H1 (cell line): ENCODE measurements at regions not wholly inside any gene's neighbourhood (a gene's known extent, or its start where the extent isn't known, plus 50 kb on each side); places are given as distances from the start of the nearest gene placed in this dataset.

ENCODE experiments used
- EGR1 ChIP-seq: IDR thresholded peaks from 2 replicates; pipeline ENCODE4 v1.6.1; 2011; ENCODE audit warnings: low read depth, low read length, borderline replicate concordance
- EP300 ChIP-seq, 2 experiments: IDR thresholded peaks; 1 replicate in 1 of 2; 2 replicates in 1 of 2; pipeline ENCODE4 v1.6.1; 2011 to 2012; ENCODE audit warnings: low read depth in 2 of 2, low read length in 2 of 2, mild to moderate bottlenecking in 2 of 2, borderline replicate concordance in 1 of 2, inconsistent platforms in 1 of 2, moderate library complexity in 1 of 2
- EZH2 ChIP-seq: fragments of 200-600 bp; sonication (generic); IDR thresholded peaks from 2 replicates; pipeline ENCODE4 v1.7.1; 2012; ENCODE audit warnings: low read depth, mild to moderate bottlenecking, moderate library complexity, low read length, inconsistent platforms; ENCODE audit not compliant: severe bottlenecking
- GTF2F1 ChIP-seq: IDR thresholded peaks from 2 replicates; pipeline ENCODE4 v1.6.1; 2012; ENCODE audit warnings: low read depth, low read length, improper control_type of control experiment, borderline replicate concordance
- JUND ChIP-seq: IDR thresholded peaks from 2 replicates; pipeline ENCODE4 v1.6.1; 2011; ENCODE audit warnings: mild to moderate bottlenecking, improper control_type of control experiment, low read length
- NANOG ChIP-seq: IDR thresholded peaks from 2 replicates; pipeline ENCODE4 v1.6.1; 2011; ENCODE audit warnings: low read length, low read depth, mild to moderate bottlenecking, inconsistent platforms; ENCODE audit not compliant: insufficient read depth, poor library complexity, severe bottlenecking
- POLR2A ChIP-seq, 2 experiments: IDR thresholded peaks; 1 replicate in 1 of 2; 2 replicates in 1 of 2; pipeline ENCODE4 v1.6.1; 2011; ENCODE audit warnings: low read depth in 2 of 2, low read length in 2 of 2, mild to moderate bottlenecking in 2 of 2; ENCODE audit errors: control extremely low read depth in 1 of 2
- POLR2AphosphoS5 ChIP-seq: IDR thresholded peaks from 2 replicates; pipeline ENCODE4 v1.6.1; 2011; ENCODE audit warnings: low read depth, low read length
- RAD21 ChIP-seq, 2 experiments: IDR thresholded peaks in 1 of 2; conservative IDR thresholded peaks in 1 of 2; 2 replicates each; pipeline ENCODE4 v1.6.1; 2011; ENCODE audit warnings: low read depth in 2 of 2, low read length in 2 of 2, improper control_type of control experiment in 1 of 2, inconsistent platforms in 1 of 2, mild to moderate bottlenecking in 1 of 2, moderate library complexity in 1 of 2
- SP1 ChIP-seq: IDR thresholded peaks from 2 replicates; pipeline ENCODE4 v1.6.1; 2011; ENCODE audit warnings: low read depth, low read length
- SRF ChIP-seq: IDR thresholded peaks from 2 replicates; pipeline ENCODE4 v1.6.1; 2011; ENCODE audit warnings: mild to moderate bottlenecking, low read depth, low read length, moderate library complexity
- ZNF274 ChIP-seq: IDR thresholded peaks from 2 replicates; pipeline ENCODE4 v1.7.0; 2012; ENCODE audit warnings: low read length, borderline replicate concordance; ENCODE audit errors: extremely low read depth
- TF ChIP-seq, protein P1 (sequence below), 3 experiments: IDR thresholded peaks; 1 replicate in 2 of 3; 2 replicates in 1 of 3; pipeline versions ENCODE4 v1.5.1 to v1.6.1; 2011; ENCODE audit warnings: low read length in 3 of 3, mild to moderate bottlenecking in 3 of 3, inconsistent platforms in 2 of 3, low read depth in 1 of 3, moderate library complexity in 1 of 3; ENCODE audit not compliant: insufficient read depth in 1 of 3; ENCODE audit errors: control extremely low read depth in 1 of 3
- TF ChIP-seq, protein P2 (sequence below): IDR thresholded peaks from 2 replicates; pipeline ENCODE4 v1.6.1; 2011; ENCODE audit warnings: low read length, improper control_type of control experiment

DNA sequence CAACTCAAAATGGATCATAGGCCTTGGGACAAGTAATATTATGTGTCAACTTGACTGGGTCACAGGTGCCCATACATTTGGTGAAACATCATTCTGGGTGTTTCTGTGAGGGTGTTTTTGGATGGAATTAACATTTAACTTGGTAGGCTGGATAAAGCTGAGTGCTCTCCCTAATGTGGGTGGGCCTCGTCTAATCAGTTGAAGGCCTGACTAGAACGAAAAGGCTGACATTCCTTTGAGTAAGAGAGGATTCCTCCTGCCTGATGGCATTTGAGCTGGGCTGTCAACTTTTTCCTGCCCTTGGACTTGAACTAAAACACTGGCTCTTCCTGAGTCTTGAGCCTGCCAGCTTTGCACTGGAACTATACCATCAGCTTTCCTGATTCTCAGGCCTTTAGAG is 93.4 kb upstream of the ESRRB start:
- TF ChIP-seq, protein P1, sequence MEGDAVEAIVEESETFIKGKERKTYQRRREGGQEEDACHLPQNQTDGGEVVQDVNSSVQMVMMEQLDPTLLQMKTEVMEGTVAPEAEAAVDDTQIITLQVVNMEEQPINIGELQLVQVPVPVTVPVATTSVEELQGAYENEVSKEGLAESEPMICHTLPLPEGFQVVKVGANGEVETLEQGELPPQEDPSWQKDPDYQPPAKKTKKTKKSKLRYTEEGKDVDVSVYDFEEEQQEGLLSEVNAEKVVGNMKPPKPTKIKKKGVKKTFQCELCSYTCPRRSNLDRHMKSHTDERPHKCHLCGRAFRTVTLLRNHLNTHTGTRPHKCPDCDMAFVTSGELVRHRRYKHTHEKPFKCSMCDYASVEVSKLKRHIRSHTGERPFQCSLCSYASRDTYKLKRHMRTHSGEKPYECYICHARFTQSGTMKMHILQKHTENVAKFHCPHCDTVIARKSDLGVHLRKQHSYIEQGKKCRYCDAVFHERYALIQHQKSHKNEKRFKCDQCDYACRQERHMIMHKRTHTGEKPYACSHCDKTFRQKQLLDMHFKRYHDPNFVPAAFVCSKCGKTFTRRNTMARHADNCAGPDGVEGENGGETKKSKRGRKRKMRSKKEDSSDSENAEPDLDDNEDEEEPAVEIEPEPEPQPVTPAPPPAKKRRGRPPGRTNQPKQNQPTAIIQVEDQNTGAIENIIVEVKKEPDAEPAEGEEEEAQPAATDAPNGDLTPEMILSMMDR (IDR thresholded peaks at IDR 0.05; ENCODE audit: control extremely low read depth in 1 of 3, insufficient read depth in 1 of 3, low read depth in 1 of 3, low read length in 3 of 3), result no peak
- no peak for TF ChIP-seq RAD21 (IDR thresholded peaks at IDR 0.05 in 1 of 2, conservative IDR thresholded peaks at IDR 0.05 in 1 of 2; ENCODE audit: low read depth in 2 of 2, low read length in 2 of 2)
- TF ChIP-seq SP1, result no peak
- no peak for TF ChIP-seq POLR2AphosphoS5
- TF ChIP-seq JUND, result no peak
- TF ChIP-seq EGR1, result no peak
- TF ChIP-seq, protein P2, sequence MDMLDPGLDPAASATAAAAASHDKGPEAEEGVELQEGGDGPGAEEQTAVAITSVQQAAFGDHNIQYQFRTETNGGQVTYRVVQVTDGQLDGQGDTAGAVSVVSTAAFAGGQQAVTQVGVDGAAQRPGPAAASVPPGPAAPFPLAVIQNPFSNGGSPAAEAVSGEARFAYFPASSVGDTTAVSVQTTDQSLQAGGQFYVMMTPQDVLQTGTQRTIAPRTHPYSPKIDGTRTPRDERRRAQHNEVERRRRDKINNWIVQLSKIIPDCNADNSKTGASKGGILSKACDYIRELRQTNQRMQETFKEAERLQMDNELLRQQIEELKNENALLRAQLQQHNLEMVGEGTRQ, result no peak
- TF ChIP-seq EZH2, result no peak
- no peak for TF ChIP-seq NANOG
- TF ChIP-seq SRF, result no peak
- TF ChIP-seq POLR2A (IDR thresholded peaks at IDR 0.05; ENCODE audit: control extremely low read depth in 1 of 2, low read depth in 2 of 2, low read length in 2 of 2), result no peak
- TF ChIP-seq ZNF274, result no peak
- TF ChIP-seq EP300 (IDR thresholded peaks at IDR 0.05; ENCODE audit: borderline replicate concordance in 1 of 2, low read depth in 2 of 2, low read length in 2 of 2), result no peak
- no peak for TF ChIP-seq GTF2F1
